Peyer's patch (tissue), 4 donors: ENCODE measurements at regions not wholly inside any gene's neighbourhood (a gene's known extent, or its start where the extent isn't known, plus 50 kb on each side); places are given as distances from the start of the nearest gene placed in this dataset.

Source experiments
- POLR2A ChIP-seq, 2 donors: fragments of 450-650 bp; IDR thresholded peaks; one replicate each; pipeline ENCODE4 v1.5.1; 2017; ENCODE audit warnings: antibody characterized with exemption in 2 of 2, mild to moderate bottlenecking in 2 of 2, moderate library complexity in 2 of 2
- TF ChIP-seq, protein P1 (sequence below), 6 experiments: fragments of 450-650 bp in 4 of 6; fragments of 200-600 bp in 2 of 6; sonication (generic) in 1 of 6; IDR thresholded peaks; one replicate each; pipeline ENCODE4 v1.5.1; 2017 to 2019; ENCODE audit warnings: antibody characterized with exemption in 6 of 6, mild to moderate bottlenecking in 3 of 6, moderate library complexity in 1 of 6

DNA sequence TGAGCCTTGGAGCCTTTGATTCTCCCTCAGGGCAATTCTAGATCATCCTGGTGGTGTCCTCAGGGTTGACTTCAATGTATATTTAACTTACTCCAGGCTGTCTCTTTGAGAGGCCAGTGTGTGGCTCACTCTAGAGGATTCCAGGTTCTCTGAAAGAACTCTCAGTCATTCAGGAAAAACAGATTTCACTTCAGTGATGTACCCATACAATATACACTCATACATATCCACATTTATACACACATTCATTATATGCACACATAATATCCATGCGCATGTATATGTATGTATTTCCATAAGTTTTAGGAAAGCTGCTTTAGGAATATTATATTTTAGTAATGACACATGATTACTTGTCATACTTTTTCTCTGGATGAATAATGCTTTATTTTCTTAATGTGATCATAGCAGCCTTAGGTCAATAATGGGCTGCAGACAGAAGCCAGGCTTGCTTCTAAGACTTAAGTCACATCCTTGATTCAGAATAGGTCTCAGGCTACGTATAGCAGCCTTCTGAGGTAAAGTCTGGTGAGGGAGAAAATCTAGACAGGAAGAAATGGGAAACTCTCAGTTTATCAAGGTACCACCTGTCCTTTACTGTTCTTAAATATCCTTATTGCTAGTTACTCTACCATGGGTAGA lies 397.0 kb downstream of the GPAT3 start:
- TF ChIP-seq POLR2A (IDR thresholded peaks at IDR 0.05) = no peak
- TF ChIP-seq, protein P1, sequence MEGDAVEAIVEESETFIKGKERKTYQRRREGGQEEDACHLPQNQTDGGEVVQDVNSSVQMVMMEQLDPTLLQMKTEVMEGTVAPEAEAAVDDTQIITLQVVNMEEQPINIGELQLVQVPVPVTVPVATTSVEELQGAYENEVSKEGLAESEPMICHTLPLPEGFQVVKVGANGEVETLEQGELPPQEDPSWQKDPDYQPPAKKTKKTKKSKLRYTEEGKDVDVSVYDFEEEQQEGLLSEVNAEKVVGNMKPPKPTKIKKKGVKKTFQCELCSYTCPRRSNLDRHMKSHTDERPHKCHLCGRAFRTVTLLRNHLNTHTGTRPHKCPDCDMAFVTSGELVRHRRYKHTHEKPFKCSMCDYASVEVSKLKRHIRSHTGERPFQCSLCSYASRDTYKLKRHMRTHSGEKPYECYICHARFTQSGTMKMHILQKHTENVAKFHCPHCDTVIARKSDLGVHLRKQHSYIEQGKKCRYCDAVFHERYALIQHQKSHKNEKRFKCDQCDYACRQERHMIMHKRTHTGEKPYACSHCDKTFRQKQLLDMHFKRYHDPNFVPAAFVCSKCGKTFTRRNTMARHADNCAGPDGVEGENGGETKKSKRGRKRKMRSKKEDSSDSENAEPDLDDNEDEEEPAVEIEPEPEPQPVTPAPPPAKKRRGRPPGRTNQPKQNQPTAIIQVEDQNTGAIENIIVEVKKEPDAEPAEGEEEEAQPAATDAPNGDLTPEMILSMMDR (IDR thresholded peaks at IDR 0.05) = no peak
